NCI-H510A treated with DMSO at 0.1 percent for 48 hours (cell line): ENCODE measurements at regions not wholly inside any gene's neighbourhood (a gene's known extent, or its start where the extent isn't known, plus 50 kb on each side); places are given as distances from the start of the nearest gene placed in this dataset.

Experiments used
- DNase-seq: peaks from one replicate; lab custom pipeline; 2025; lab: John Stamatoyannopoulos, UW

DNA sequence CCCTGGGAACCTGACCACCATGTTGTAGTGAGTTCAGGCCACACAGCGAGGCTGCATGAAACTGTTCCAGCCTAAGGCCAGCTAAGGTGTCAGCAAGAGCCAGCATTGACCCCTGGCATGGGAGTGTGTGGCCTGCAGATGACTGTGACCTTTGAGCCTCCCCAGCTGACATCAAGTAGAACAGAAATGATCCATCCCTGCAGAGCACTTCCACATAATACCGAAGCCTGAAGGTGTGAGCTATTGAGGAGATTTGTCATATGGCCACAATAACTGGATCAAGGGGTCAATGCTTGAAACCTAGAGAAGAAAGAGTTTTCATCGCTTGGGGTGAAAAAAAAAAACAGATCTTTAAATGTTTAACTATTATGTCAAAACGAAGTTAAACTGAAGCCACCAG is 207.3 kb upstream of the SOX11 start:
- no peak for DNase-seq

DNA sequence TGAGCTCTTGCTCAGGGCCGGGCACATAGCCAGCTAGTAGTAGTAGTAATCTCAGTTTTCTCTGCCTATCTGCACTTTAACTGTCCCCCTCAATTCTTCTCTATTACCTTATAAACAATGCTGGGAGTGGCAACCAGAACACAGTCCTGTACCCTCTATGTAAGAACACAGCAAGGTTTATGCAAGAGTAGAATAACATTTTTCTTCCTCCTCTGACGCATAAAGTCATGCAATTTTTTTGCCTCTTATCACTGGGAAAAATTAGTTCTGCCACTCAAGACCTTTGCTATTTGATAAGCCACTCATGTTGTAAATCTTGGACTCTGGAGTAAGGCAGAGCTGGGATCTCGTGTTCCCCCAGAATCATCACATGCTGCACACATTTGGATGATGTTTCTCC is 200.7 kb upstream of the SOX11 start:
- DNase-seq, result no peak

DNA sequence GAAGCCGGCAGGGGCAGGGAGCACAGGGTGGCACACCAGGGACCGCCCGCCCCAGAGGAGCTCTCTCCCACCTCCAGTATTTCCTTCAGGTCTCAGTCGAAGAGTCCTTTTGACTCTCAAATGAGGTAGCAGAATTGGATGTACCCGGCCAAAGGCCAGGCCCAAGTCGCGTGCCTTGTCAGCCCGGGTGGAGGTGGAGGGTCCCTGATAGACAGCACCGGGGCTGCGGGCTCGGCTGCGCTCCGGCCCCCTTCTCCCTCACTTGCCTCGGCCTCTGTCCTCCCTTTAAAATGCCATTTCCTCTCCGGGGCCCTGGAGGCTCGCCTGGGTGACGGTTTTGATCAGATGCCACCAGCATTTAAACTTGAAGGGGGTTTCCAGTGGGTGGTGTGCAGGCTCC is 198.9 kb upstream of the SOX11 start:
- DNase-seq, result no peak

DNA sequence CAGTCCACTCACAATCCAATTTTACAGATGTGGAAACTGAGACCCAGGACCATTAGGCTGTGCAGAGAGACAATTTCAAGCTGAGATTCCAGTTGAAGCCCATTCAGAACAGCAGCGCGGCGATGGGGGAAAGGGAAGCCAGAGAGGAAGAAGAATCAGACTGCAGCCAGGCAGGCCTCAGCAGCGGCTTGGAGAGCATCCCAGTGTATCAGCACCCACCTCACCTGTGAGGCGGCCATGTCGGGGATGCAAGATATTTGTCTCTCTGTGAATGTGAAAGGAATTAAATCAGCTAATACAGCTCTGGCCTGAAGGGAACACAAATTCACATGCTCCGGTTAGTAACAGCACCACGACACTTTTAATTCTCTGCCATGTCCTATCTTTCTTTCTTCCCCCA is 198.0 kb upstream of the SOX11 start:
- DNase-seq, result no peak

DNA sequence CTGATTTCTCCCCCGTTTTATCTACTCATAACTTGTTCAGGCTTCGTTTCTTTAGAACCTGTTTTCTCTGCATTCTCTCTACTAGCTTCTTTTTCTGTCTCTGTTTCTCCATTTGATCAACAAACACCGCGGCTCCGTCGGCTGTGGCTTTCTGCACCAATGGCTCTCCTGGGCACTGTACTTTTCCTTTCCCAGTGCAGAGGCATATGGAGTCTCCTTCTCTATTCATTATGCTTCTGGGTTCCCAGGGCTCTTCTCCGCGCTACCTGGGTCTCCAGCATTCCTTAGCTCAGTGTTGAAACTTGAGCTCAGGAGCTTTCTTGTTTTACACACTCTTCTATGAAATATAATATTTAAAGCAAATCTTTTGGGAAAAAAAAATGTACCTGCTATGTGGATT is 196.6 kb upstream of the SOX11 start:
- no peak for DNase-seq

DNA sequence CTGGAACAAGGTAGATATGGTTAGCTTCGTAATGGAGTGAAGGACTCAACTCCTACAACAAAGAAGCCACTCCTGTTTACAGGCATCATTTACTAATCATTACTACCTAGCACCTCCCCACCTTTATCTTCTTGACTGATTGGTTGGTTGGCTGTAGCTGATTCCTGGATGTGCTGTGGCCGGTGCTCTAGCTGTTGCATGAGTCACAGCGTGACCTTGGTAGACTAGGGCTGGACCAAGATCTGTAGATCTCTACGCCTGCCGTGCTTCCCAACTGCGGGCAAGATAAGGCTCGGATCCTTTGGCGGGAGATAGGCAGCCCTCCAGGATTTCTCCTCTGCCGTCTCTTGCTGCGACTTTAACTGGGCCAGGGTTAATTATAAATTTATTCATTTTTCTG is 194.3 kb upstream of the SOX11 start:
- no peak for DNase-seq

DNA sequence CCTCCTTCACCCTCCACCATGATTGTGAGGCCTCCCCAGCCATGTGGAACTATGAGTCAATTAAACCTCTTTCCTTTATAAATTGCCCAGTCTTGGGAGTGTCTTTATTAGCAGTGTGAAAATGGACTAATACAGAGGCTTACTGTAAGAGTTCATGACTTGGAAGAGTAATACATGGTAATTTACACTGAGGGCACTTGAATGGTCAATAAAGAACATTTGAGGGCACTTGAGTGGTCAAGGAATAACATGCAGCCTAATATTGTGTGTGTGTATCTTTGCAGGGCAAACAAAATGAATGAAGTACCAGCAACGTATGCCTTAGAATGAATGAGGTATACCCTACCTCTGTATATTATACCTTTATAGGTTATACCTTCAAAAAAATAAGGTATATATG is 190.4 kb upstream of the SOX11 start:
- peak; percentile 15 for DNase-seq

DNA sequence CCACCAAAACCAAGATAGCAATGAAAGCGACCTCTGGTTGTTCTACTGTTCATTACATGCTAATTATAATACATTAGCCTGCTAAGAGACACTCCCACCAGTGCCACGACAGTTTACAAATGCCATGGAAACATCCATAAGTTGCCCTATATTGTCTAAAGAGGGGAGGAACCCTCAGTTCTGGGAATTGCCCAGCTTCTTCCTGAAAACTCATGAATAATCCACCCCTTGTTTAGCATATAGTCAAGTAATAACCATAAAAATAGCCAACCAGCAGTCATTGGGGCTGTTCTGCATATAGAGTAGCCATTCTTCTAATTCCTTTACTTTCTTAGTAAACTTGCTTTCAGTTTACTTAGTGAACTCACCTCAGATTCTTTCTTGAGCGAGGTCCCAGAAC is 189.8 kb upstream of the SOX11 start:
- no peak for DNase-seq

DNA sequence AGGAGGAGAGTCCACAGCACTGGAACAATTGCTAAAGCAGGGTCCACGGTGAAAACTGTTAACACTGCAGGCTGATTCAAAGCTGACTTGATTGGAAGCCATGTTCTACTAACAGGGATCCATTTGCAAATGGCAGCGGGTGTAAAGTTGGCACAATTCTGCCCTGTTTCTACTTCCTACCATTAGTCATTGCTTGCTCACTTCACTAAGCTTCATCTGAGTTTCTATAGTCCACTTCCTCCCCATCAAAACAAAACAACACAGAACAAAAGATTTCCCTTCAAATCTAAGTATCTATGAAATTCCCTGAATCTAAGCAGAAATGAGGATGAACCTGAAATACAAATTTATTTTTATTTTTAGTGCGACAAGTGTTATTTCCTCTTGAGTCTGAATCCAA is 187.4 kb upstream of the SOX11 start:
- DNase-seq, result no peak

DNA sequence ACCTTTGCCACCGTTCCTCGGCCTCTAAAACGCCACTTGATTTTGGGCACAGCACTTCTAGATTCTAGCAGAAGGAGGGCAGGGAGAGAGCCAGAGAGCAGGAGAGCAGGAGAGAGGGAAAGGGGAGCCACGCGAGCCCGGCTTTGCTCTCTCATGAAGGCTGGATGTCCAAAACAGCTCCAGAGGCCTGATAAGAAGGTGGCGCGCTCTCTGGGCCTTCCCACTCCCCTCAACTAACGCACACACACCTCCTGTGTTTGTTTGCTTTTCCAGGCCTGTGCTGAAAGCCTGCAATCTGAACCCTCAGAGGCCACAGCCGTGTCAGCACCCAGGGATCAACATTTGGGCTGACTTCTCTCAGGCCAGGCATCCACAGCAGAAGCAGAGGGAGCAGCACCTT is 184.8 kb upstream of the SOX11 start:
- peak; percentile 44 for DNase-seq

DNA sequence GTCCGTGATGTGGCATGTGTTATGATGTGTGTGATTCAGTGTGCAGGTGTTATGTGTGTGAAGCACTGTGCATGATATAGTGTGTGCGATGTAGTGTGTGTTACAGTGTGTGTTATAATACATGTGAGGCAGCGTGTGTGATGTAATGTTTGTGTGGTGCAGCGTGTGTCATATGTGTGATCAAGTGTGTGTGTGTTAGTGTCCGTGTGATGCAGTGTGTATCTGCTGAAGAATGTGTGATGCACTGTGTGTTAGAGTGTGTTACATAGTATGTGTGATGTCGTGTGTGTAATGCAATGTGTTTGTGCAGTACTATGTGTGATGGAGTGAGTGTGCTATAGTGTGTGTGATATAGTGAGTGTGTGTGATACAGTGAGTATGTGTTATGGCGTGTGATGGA is 182.8 kb upstream of the SOX11 start:
- DNase-seq, result no peak

DNA sequence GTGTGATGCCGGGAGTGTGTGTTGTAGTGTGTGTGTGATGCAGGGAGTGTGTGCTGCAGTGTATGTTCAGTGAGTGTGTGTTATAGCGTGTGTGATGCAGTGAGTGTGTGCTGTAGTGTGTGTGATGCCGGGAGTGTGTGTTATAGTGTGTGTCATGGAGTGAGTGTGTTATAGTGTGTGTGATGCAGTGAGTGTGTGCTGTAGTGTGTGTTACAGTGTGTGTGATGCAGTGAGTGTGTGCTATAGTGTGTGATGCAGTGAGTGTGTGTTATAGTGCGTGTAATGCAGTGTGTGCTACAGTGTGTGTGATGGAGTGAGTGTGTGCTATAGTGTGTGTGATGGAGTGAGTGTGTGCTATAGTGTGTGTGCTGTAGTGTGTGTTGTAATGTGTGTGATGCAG is 182.1 kb upstream of the SOX11 start:
- no peak for DNase-seq

DNA sequence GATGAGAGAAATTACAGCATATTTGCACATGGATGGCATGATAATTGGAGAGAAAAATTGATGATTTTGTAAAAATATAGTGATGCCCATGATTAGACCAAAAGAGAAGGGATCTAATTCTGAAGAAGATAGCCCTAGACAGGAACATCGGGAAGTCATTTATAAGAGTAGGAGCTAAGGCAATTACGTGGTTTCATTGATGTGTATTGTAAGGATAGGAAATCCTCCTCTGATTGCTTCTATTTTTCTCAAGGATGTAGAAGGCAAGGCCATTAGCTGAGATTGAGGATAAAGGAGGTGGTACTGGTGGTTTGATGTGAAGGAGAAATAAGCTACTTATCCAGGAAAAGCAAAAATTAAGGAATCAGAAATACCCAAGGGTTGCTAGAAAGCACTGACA is 176.5 kb upstream of the SOX11 start:
- DNase-seq, result no peak

DNA sequence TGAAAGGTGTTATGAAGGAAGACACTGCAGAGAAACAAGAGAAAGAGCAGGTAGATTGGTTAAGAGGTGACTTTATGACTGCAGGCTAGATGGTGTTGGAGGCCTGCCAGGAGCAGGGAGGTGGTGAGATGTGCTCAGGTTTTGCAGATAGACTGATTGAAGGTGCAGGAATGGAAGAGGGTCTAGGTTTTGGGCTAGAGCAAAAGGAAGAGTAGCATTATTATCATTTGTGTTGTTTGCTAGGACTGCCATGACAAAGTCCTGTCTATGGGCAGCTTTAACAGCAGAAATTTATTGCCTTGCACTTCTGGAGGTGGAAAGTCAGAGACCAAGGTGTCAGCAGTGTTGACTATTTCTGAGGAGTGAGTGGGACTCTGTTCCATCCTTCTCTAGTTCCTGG is 172.9 kb upstream of the SOX11 start:
- DNase-seq, result no peak

DNA sequence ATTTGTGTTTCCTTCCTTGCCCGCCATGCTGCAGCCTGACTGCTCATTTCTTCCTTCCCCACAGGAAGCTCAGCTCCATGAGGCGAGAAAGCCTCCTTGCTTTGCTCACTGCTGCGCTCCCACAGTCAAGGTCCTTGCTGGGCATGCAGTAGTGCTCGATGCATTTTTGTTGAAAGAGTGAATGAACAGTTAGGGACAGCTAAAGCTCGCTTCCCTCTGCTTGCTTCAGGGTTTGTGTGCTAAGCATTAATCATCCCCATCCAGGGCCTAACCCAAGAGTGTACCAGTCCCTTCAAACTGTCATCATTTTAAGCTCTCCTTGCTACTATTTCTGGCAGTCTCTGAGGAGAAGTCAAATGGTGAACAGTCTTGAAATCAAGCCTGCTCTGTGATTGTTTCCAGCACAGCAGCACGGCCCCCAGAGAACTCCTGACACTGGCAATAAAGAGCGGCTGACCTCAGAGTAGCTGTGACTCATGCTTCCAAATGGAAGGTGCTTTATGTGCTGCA is 171.7 kb upstream of the SOX11 start:
- no peak for DNase-seq

DNA sequence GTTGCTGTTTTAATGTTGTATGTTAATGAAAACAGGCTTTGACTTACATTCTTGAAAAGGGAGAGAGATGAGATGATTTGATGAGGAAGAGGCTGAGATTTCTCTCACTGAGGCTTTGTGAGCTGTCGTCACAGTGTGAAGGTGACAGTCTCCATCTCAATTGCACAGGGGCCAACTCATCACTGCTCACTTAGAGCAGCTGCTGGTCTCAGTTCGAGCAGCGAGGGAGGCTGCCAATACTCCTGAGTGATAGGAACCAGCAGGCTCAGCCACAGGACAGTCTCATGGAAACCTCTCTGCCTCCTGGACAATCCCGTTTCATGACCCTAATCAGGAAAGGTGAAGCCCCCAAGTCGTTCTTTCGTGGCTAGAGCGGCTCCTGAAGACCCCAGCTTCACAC is 170.7 kb upstream of the SOX11 start:
- no peak for DNase-seq

DNA sequence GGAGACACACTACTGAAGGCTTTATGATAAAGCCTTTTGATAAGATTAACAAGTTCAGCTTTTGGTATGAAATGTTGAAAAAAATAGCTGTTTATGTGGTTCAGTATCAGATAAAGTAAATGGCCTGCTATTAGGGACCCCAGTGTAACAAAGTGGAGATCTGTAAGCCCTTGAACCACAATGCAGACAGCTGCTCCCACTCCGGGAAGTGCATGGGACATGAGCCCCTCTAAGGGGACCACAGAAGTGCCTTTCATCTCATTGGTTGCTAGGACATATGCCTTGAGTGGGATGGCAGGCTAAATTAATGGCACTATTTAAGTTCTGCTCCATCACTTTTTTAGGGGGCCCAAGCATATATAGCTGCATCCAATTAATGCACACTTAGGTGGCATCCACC is 167.6 kb upstream of the SOX11 start:
- no peak for DNase-seq

DNA sequence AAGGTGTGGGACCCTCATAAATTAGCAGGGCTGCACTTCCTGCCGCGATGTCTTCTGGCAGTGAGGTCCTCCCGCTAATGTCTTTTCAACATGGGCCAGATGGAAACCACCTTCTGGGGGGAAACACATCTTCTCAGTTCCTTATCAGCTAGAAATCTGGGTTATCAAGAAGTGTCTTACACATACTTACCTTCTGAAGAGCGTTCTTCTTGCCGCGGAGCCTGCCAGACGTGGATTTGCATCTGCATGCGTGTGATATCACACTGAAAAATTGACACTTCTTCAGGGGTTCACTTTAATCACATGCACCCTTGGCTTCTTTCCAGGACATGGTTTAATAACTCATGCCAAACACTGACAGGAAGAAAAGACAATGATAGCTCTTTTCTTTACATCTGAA is 163.5 kb upstream of the SOX11 start:
- no peak for DNase-seq

DNA sequence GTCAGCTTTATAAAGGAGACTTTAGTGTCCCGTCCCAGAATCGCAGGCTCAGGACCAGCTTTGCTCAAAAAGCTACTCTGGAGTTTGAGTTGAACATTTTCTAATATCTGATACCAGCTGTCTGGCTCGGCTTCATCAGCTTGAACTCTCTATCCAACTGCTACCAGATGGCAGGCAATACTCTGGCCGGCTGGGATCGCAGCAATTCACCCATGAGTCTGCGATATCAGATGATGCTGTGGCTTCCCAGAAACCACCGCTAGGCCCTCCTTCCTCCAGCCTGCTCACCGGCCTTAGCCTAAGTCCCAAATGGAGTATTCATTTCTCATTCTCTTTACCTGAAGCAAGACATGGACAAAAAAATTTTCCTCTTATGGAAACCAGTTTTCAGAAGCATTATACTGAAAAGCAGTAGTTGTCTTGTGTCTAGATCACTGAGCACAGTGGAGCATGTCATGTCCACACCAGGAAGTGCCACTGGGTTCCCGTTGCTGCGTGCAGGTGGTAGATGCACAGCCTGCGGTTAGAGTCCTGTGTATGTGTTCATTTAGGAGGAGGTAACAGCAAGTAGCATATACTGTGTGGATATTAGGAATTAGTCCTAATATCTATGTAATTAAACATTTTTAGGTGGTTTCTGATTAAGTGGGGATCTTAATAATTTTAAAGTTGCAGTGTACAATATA is 162.0 kb upstream of the SOX11 start:
- no peak for DNase-seq

DNA sequence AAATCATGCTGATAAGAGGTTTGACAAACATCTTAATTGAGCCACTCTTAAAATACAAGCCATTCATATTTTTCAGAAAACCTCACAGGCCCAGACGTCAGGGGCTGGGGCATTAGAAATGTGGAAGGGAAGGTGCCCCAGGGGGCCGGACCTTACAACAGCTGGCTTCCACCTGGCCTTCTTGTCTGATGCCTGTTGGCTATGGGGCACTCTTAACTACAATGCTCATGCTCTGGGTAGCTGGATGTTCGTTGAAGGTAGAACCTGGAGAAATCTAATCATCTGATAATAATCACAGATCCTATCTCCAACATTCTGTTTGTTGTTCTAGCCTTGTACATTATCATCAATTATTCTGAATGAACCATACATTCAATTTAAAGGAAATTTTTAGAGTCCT is 156.9 kb upstream of the SOX11 start:
- no peak for DNase-seq

DNA sequence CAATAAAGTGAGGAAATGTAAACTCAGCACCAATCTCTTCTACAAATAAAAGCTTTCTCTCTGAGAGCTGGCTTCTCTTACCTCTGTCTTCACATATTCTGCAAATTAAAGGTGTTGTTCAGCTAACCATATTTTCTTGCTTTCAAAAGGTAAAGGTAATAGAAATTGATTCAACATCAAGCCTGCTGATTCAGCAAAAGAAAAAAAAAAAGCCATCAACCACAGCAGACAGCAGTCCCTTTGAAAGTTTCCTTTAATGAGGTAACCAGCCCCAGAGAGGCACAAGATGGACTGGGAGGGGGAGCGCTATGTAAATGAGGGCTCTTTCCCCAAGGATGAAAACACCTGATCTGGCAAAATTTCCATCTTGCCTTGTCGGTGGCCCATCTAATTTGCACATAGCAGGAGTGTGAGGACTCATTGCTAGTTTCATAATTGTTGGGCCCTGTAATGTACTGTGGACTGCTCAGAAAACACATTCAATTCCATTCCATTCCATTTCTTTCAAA is 154.9 kb upstream of the SOX11 start:
- DNase-seq, result no peak

DNA sequence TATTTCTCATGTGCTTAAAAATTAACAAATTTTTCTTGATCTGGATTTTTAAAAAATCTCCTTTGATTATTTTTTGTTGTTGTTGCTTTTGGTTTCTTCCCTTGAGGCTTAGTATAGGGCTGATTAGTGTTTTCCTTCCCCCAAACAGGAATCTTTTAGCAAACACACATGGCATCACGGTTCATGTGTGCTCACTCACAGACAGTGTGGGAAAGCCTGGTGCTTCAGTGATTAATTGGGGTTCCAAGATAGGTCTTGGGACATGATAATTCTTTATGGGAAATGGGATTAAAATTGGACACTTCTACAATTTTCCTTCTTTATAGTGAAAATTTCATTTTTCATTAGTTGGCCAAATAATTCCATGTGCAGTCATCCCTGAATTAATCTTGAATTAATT is 153.9 kb upstream of the SOX11 start:
- peak; percentile 25 for DNase-seq

DNA sequence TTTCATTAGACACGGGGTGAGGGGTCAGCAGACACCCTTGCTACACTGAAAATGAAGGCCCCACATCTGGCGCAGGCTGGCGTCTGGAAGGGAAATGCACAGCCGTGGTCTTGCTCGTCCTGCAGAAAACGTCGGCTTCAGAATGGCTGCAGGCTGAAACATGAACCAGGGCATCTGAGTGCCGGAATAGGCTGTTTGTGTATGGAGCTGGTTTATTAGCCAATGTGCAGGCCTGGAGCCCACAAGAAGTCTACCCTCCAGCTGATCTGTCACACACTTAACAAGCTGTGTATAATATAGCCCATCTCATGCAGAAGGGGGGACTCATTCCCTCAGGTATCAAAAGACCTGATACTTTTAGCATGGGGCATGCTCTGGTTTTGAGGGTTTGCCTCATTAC is 153.4 kb upstream of the SOX11 start:
- peak; percentile 87 for DNase-seq
